ENCODE measurements at regions not wholly inside any gene's neighbourhood (a gene's known extent, or its start where the extent isn't known, plus 50 kb on each side); places are given as distances from the start of the nearest gene placed in this dataset.

- H2AFZ ChIP-seq (replicated peaks; ENCODE audit: low read length, poor library complexity), result no peak overlapping the region
- in situ Hi-C loops (cut with MboI; ENCODE audit: low sequenced_read_pairs) (no loop called here), dilution Hi-C loops (cut with HindIII; ENCODE audit: low sequenced_read_pairs, unreplicated experiment) (no loop called here), intact Hi-C loops (cut with micrococcal nuclease) (no loop called here)
- no peak for TF ChIP-seq USF2 (IDR thresholded peaks at IDR 0.05; ENCODE audit: low read depth, low read length)
- no peak for TF ChIP-seq RCOR1 (IDR thresholded peaks at IDR 0.05; ENCODE audit: insufficient replicate concordance, low read length)
- TF ChIP-seq RAD21 (IDR thresholded peaks at IDR 0.05; ENCODE audit: low read length), result no peak
- TF ChIP-seq, protein P1, sequence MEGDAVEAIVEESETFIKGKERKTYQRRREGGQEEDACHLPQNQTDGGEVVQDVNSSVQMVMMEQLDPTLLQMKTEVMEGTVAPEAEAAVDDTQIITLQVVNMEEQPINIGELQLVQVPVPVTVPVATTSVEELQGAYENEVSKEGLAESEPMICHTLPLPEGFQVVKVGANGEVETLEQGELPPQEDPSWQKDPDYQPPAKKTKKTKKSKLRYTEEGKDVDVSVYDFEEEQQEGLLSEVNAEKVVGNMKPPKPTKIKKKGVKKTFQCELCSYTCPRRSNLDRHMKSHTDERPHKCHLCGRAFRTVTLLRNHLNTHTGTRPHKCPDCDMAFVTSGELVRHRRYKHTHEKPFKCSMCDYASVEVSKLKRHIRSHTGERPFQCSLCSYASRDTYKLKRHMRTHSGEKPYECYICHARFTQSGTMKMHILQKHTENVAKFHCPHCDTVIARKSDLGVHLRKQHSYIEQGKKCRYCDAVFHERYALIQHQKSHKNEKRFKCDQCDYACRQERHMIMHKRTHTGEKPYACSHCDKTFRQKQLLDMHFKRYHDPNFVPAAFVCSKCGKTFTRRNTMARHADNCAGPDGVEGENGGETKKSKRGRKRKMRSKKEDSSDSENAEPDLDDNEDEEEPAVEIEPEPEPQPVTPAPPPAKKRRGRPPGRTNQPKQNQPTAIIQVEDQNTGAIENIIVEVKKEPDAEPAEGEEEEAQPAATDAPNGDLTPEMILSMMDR (conservative IDR thresholded peaks at IDR 0.05; ENCODE audit: low read depth, low read length), result no peak
- no peak for TF ChIP-seq MAZ (IDR thresholded peaks at IDR 0.05; ENCODE audit: borderline replicate concordance, low read depth, low read length)
- no peaks in the 10 kb centered on the region for H3K79me1 ChIP-seq (ENCODE audit: low read depth in 1 of 2, low read length in 2 of 2)
- H2BK120ac ChIP-seq (ENCODE audit: low read depth, low read length), result no peak overlapping the region
- H3K56ac ChIP-seq (ENCODE audit: extremely low read depth, insufficient read depth, low read length), result no peak overlapping the region
- H3K36me3 ChIP-seq (ENCODE audit: control insufficient read depth, insufficient read depth, low read length), result no peaks in the 10 kb centered on the region
- no peak overlapping the region for H3K4me3 ChIP-seq (ENCODE audit: insufficient read depth, low read depth, low read length)
- WGBS, 2 experiments (ENCODE audit: extremely low coverage in 2 of 2, insufficient read length in 1 of 2), result 57% methylated on average over 6 of the region's 22 CpGs; no CpG with 5 or more reads in 1 of the 2 experiments
- H2BK20ac ChIP-seq (ENCODE audit: low read depth, low read length), result no peak overlapping the region
- H2AK9ac ChIP-seq (replicated peaks; ENCODE audit: low read depth, low read length, poor library complexity), result no peak overlapping the region
- H3K23ac ChIP-seq (ENCODE audit: low read depth, low read length), result no peak overlapping the region
- H3K18ac ChIP-seq (ENCODE audit: low read depth, low read length), result no peak overlapping the region
- ChIA-PET POLR2A (ENCODE audit: unreplicated experiment) (no interaction called here), CTCF (no interaction called here)
- no peak overlapping the region for H3K14ac ChIP-seq (replicated peaks; ENCODE audit: low read depth, low read length)
- no peak overlapping the region for H2BK15ac ChIP-seq (ENCODE audit: low read depth, low read length)
- H3K9me3 ChIP-seq (ENCODE audit: control insufficient read depth, insufficient read depth, low read length), result peaks cover 66% of the 10 kb centered on the region
- H3K27ac ChIP-seq (ENCODE audit: insufficient read depth, low read length), result no peak overlapping the region
- H3K4me2 ChIP-seq (ENCODE audit: low read depth, low read length), result no peak overlapping the region
- H3K27me3 ChIP-seq (ENCODE audit: control insufficient read depth, insufficient read depth, low read length), result no peaks in the 10 kb centered on the region
- H3K9ac ChIP-seq (ENCODE audit: low read depth, low read length), result no peak overlapping the region
- H4K91ac ChIP-seq (ENCODE audit: insufficient read depth, low read depth, low read length), result no peak overlapping the region
- H2AK5ac ChIP-seq (ENCODE audit: low read depth, low read length), result no peak overlapping the region
- no peak overlapping the region for H3K4ac ChIP-seq (ENCODE audit: low read depth, low read length)
- DNase-seq (no peak), ATAC-seq (ENCODE audit: low read depth) (no peak)
- H3K9me1 ChIP-seq (ENCODE audit: insufficient read depth, low read length), result no peaks in the 10 kb centered on the region
- no peak overlapping the region for H4K8ac ChIP-seq (ENCODE audit: low read depth in 2 of 2, low read length in 2 of 2)
- no peaks in the 10 kb centered on the region for H3K4me1 ChIP-seq (ENCODE audit: control insufficient read depth, insufficient read depth, low read length)
- H2BK5ac ChIP-seq (ENCODE audit: low read depth, low read length, poor library complexity, severe bottlenecking), result no peak overlapping the region
- no peaks in the 10 kb centered on the region for H4K20me1 ChIP-seq (ENCODE audit: insufficient read depth, low read length)
- no peak overlapping the region for H4K5ac ChIP-seq (ENCODE audit: low read depth, low read length)
- BruUV-seq (replicated peaks), result no TSS peak
Measured at GRCh38 chr22:49351761-49352227, 475.9 kb downstream of the BRD1 start.

Measured in IMR-90 (cell line).